ENCODE measurements at regions not wholly inside any gene's neighbourhood (a gene's known extent, or its start where the extent isn't known, plus 50 kb on each side); places are given as distances from the start of the nearest gene placed in this dataset.
"Not testable (repeated sequence)": the region's sequence is repeated elsewhere in the genome, so short reads cannot be mapped to it uniquely, and the experiment has no call there.

- TF ChIP-seq CTCF (IDR thresholded peaks at IDR 0.05) (no peak), POLR2AphosphoS5 (IDR thresholded peaks at IDR 0.05) (no peak), EP300 (IDR thresholded peaks at IDR 0.05) (no peak), POLR2A (IDR thresholded peaks at IDR 0.05) (no peak)
- 24 to 55% methylated on average over 3 of the region's 3 CpGs for WGBS, 2 donors (ENCODE audit: low coverage in 1 of 2)
- no peak overlapping the region for H3K27ac ChIP-seq
- no peak overlapping the region for H3K4me3 ChIP-seq
- H3K27me3 ChIP-seq: no peaks in the 10 kb centered on the region
- no peaks in the 10 kb centered on the region for H3K4me1 ChIP-seq
- H3K9me3 ChIP-seq: no peaks in the 10 kb centered on the region
- no peaks in the 10 kb centered on the region for H3K36me3 ChIP-seq
- ATAC-seq: no peak
These were observed 98.8 kb upstream of the CLNK start for GRCh38 chr4:10783351-10783750.

GRCh38 chr4:10781805-10782204 lies 97.2 kb upstream of the CLNK start:
- ATAC-seq: no peak
- no peaks in the 10 kb centered on the region for H3K4me1 ChIP-seq

GRCh38 chr4:10780803-10781202 lies 96.2 kb upstream of the CLNK start:
- WGBS, 2 donors (ENCODE audit: low coverage in 1 of 2): 100% methylated on average over 1 of the region's 13 CpGs; no CpG with 5 or more reads in 1 of the 2 donors

More at GRCh38 chr4:10781805-10782204, 97.2 kb upstream of the CLNK start:
- Histone ChIP-seq H3K27ac (no peak overlapping the region), H3K27me3 (no peaks in the 10 kb centered on the region), H3K36me3 (no peaks in the 10 kb centered on the region), H3K4me3 (no peak overlapping the region), H3K9me3 (no peaks in the 10 kb centered on the region)
- TF ChIP-seq EP300 (IDR thresholded peaks at IDR 0.05) (no peak), CTCF (IDR thresholded peaks at IDR 0.05) (no peak), POLR2A (IDR thresholded peaks at IDR 0.05) (no peak), POLR2AphosphoS5 (IDR thresholded peaks at IDR 0.05) (no peak)
- WGBS, 2 donors (ENCODE audit: low coverage in 1 of 2): 75 to 100% methylated on average over 1 to 2 of the region's 5 CpGs

GRCh38 chr4:10775132-10775531 lies 90.6 kb upstream of the CLNK start:
- H3K4me1 ChIP-seq, H3K27ac ChIP-seq, H3K36me3 ChIP-seq, H3K27me3 ChIP-seq, H3K9me3 ChIP-seq, H3K4me3 ChIP-seq, ATAC-seq: not testable (repeated sequence)
- 90 to 92% methylated on average over 2 of the region's 4 CpGs for WGBS, 2 donors (ENCODE audit: low coverage in 1 of 2)

More at GRCh38 chr4:10780803-10781202, 96.2 kb upstream of the CLNK start:
- H3K4me1 ChIP-seq, H3K27ac ChIP-seq, H3K9me3 ChIP-seq, H3K4me3 ChIP-seq, H3K27me3 ChIP-seq, H3K36me3 ChIP-seq, ATAC-seq: not testable (repeated sequence)

GRCh38 chr4:10773656-10774055 lies 89.1 kb upstream of the CLNK start:
- ATAC-seq: no peak
- no peaks in the 10 kb centered on the region for H3K4me1 ChIP-seq
- H3K4me3 ChIP-seq: no peak overlapping the region
- no peaks in the 10 kb centered on the region for H3K27me3 ChIP-seq
- no peak for TF ChIP-seq EP300 (IDR thresholded peaks at IDR 0.05)
- TF ChIP-seq POLR2A (IDR thresholded peaks at IDR 0.05): no peak
- no peak for TF ChIP-seq CTCF (IDR thresholded peaks at IDR 0.05)
- no peak for TF ChIP-seq POLR2AphosphoS5 (IDR thresholded peaks at IDR 0.05)
- no peaks in the 10 kb centered on the region for H3K9me3 ChIP-seq
- H3K27ac ChIP-seq: no peak overlapping the region
- no peaks in the 10 kb centered on the region for H3K36me3 ChIP-seq
- 69 to 78% methylated on average over 2 of the region's 2 CpGs for WGBS, 2 donors (ENCODE audit: low coverage in 1 of 2)

GRCh38 chr4:10773010-10773409 lies 88.4 kb upstream of the CLNK start:
- no peak overlapping the region for H3K27ac ChIP-seq
- H3K4me3 ChIP-seq: no peak overlapping the region
- H3K4me1 ChIP-seq: no peaks in the 10 kb centered on the region
- no peaks in the 10 kb centered on the region for H3K36me3 ChIP-seq
- no peaks in the 10 kb centered on the region for H3K27me3 ChIP-seq
- TF ChIP-seq EP300 (IDR thresholded peaks at IDR 0.05) (no peak), POLR2A (IDR thresholded peaks at IDR 0.05) (no peak), CTCF (IDR thresholded peaks at IDR 0.05) (no peak), POLR2AphosphoS5 (IDR thresholded peaks at IDR 0.05) (no peak)
- peak; percentile 31 for ATAC-seq
- WGBS, 2 donors (ENCODE audit: low coverage in 1 of 2): 50 to 75% methylated on average over 1 to 3 of the region's 3 CpGs
- H3K9me3 ChIP-seq: no peaks in the 10 kb centered on the region

Data from gastroesophageal sphincter (tissue), 4 donors.